ENCODE measurements at regions not wholly inside any gene's neighbourhood (a gene's known extent, or its start where the extent isn't known, plus 50 kb on each side); places are given as distances from the start of the nearest gene placed in this dataset.

DNA sequence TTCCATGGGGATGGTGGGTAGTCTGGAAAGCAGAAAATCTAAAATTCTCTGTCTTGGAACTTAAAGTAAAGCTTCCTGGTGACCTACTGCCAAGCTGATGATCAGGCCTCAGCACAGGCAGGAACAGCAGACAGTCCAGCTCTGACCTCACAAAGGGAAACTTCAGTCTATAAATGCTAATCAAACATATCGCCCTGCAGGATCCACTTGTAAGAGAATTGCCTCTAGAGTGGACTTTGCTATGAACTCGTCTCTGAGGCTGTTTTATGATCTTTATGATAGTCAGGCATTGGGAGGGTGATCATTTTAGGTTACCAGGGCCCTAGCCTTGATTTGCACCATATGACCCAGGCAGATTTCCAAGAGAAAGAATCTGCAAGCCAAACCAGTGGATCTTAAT, 67.6 kb upstream of the SELENOP start:
- H3K27me3 ChIP-seq: no peaks in the 10 kb centered on the region
- H3K4me3 ChIP-seq (replicated peaks in 1 of 3): no peak overlapping the region
- WGBS, 2 donors: 56 to 73% methylated on average over 2 of the region's 2 CpGs
- intact Hi-C loops (cut with DNase I): no loop called here
- DNase-seq: no peak
- TF ChIP-seq, protein P1, sequence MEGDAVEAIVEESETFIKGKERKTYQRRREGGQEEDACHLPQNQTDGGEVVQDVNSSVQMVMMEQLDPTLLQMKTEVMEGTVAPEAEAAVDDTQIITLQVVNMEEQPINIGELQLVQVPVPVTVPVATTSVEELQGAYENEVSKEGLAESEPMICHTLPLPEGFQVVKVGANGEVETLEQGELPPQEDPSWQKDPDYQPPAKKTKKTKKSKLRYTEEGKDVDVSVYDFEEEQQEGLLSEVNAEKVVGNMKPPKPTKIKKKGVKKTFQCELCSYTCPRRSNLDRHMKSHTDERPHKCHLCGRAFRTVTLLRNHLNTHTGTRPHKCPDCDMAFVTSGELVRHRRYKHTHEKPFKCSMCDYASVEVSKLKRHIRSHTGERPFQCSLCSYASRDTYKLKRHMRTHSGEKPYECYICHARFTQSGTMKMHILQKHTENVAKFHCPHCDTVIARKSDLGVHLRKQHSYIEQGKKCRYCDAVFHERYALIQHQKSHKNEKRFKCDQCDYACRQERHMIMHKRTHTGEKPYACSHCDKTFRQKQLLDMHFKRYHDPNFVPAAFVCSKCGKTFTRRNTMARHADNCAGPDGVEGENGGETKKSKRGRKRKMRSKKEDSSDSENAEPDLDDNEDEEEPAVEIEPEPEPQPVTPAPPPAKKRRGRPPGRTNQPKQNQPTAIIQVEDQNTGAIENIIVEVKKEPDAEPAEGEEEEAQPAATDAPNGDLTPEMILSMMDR (IDR thresholded peaks at IDR 0.05): no peak
- no peak for TF ChIP-seq POLR2A (IDR thresholded peaks at IDR 0.05)
- no peaks in the 10 kb centered on the region for H3K36me3 ChIP-seq
- no peaks in the 10 kb centered on the region for H3K9me3 ChIP-seq
- no peak overlapping the region for H3K27ac ChIP-seq
- peaks cover 4 to 15% of the 10 kb centered on the region in 2 donors for H3K4me1 ChIP-seq

DNA sequence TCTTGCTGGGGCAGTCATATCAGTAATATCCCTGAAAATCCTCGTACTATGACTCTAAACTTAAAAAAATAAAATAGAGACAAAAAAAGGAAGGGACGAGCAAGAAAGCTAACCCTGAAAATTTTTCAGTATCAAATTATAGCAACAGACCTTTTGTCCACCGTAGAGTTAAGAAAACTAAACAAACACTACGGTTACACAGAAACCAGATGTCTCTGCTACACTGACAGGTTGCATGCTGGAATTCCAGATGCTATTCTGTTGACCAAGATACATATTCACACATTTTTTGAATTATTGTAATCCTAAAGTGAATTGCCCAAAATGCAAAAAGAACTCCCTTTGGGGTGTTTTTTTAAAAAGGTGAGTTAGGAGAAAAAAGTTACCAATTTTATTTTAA, 66.9 kb upstream of the SELENOP start:
- TF ChIP-seq, protein P1 (IDR thresholded peaks at IDR 0.05): no peak
- TF ChIP-seq POLR2A (IDR thresholded peaks at IDR 0.05): no peak
- WGBS, 2 donors: 71 to 77% methylated on average over 4 of the region's 4 CpGs
- no peak overlapping the region for H3K4me3 ChIP-seq (replicated peaks in 1 of 3)
- no peaks in the 10 kb centered on the region for H3K9me3 ChIP-seq
- H3K27me3 ChIP-seq: no peaks in the 10 kb centered on the region
- intact Hi-C loops (cut with DNase I): no loop called here
- peaks cover 4 to 15% of the 10 kb centered on the region in 2 donors for H3K4me1 ChIP-seq
- no peak for DNase-seq
- H3K27ac ChIP-seq: no peak overlapping the region
- H3K36me3 ChIP-seq: no peaks in the 10 kb centered on the region

DNA sequence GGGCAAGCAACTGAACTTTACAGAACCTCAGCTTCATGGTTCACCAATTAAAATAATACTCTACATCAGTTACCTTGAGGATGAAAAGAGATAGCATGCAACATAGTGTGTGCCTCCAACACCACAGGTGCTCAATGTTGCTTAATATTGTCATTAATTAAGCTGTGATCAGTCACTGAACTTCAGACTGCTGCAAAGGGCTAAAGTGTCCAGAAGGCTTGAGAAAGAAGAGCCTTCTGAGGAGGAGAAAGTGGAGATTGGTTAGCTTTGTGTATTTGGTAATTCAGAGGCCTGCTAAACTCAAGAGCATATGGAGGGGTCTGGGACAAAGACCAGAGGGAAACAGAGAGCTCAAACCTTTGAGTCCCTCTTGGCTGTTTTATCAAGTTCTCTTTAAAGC, 66.3 kb upstream of the SELENOP start:
- Histone ChIP-seq H3K9me3 (no peaks in the 10 kb centered on the region), H3K27me3 (no peaks in the 10 kb centered on the region), H3K36me3 (no peaks in the 10 kb centered on the region), H3K4me3 (replicated peaks in 1 of 3) (no peak overlapping the region), H3K27ac (no peak overlapping the region), H3K4me1 (peaks cover 4 to 15% of the 10 kb centered on the region in 2 donors)
- intact Hi-C loops (cut with DNase I): no loop called here
- no peak for DNase-seq
- TF ChIP-seq POLR2A (IDR thresholded peaks at IDR 0.05): no peak
- TF ChIP-seq, protein P1 (IDR thresholded peaks at IDR 0.05): no peak

DNA sequence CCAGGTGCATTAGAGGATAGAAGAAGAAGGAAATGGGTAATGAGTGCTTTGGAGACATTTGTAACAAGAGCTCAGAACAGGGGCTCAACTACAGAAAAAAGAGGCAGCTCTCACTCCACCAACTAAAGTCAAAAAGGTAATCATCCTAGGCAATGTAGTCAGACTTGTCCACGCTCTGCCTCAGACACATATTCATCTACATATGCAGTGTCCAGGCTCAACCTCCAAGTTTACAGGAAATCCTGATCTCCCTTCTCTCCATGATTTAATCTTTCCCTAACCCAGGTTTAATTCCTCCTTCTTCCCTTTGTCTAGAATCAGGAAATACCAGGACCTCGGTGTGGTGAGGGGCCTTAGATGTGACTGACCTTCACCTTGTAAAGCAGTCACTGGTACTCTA, 65.7 kb upstream of the SELENOP start:
- Histone ChIP-seq H3K27ac (no peak overlapping the region), H3K4me1 (peaks cover 4 to 15% of the 10 kb centered on the region in 2 donors), H3K27me3 (no peaks in the 10 kb centered on the region), H3K9me3 (no peaks in the 10 kb centered on the region), H3K4me3 (replicated peaks in 1 of 3) (no peak overlapping the region), H3K36me3 (no peaks in the 10 kb centered on the region)
- TF ChIP-seq POLR2A (IDR thresholded peaks at IDR 0.05): no peak
- TF ChIP-seq, protein P1 (IDR thresholded peaks at IDR 0.05): no peak
- 80 to 82% methylated on average over 2 of the region's 2 CpGs for WGBS, 2 donors
- no peak for DNase-seq
- intact Hi-C loops (cut with DNase I): no loop called here

DNA sequence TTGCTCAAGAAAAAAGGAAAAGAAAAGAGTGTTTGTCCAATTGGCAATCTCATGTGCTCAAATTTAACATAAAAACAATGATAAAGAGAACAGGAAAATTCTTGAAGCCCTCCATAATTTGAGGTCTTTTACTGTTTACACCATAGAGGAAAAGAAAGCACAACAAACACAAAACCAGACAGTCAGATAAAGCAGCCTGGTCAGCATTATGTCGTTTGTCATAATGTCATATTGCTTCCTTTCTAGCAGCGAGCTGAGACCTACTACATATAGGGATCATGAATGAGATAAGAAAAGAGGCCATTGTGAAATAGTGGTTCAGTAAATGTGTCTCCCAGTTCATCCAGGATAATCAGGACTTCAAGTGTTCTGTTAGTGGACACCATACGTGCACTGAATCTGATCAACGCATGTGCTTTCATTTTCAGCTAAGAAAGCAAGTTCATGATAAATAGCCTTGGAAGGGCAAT, 64.7 kb upstream of the SELENOP start:
- no peak for TF ChIP-seq POLR2A (IDR thresholded peaks at IDR 0.05)
- TF ChIP-seq, protein P1 (IDR thresholded peaks at IDR 0.05): no peak
- no peaks in the 10 kb centered on the region for H3K36me3 ChIP-seq
- H3K4me3 ChIP-seq (replicated peaks in 1 of 3): no peak overlapping the region
- peaks cover 4 to 15% of the 10 kb centered on the region in 2 donors for H3K4me1 ChIP-seq
- no peak overlapping the region for H3K27ac ChIP-seq
- WGBS, 2 donors: 64 to 65% methylated on average over 4 of the region's 4 CpGs
- no peak for DNase-seq
- no peaks in the 10 kb centered on the region for H3K9me3 ChIP-seq
- no peaks in the 10 kb centered on the region for H3K27me3 ChIP-seq
- intact Hi-C loops (cut with DNase I): no loop called here

All from thyroid gland (tissue), 4 donors.